ENCODE measurements at regions not wholly inside any gene's neighbourhood (a gene's known extent, or its start where the extent isn't known, plus 50 kb on each side); places are given as distances from the start of the nearest gene placed in this dataset.

GRCh38 chr15:61527836-61528580 lies 298.9 kb upstream of the RORA start:
- DNase-seq, result no peak

DNA sequence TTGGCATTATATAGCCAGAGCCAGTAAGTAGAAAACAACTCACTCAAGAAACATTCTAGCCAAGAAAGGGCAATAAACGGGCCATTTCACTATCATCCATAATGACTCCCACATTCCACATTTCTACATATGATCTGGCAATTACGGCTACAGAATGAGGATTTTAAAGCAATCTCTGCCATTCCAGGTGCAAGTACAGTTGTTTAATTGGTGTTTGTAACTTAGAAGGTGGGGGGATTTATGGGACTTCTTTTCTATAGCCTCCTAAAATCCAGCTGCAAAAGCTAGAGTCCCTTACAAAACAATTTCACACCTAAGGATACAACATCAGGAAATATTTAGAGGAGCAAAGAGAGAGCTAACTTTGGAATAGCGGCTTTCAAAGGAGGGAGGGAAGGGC lies 295.4 kb upstream of the RORA start:
- no peak for DNase-seq

GRCh38 chr15:61524086-61524485 lies 295.0 kb upstream of the RORA start:
- DNase-seq, result no peak

DNA sequence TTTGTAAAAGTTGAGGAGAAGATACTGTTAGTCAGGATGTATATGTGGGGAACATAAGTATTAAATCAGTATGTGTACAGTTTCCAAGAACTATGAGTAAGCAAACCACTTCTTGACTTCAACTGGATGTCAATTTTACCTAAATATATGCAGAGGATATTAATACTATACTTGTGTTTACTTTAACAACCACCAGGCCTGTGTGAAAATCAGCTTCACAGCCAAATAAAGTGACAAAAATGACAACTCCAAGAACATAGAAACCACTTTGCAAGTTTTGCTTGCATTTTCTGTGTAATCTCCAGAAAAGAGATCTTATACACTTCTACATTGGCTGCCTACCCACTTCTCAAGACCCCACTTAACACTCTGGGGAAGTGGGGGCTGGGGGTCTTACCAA lies 293.3 kb upstream of the RORA start:
- no peak for DNase-seq

GRCh38 chr15:61521953-61522352 lies 292.9 kb upstream of the RORA start:
- DNase-seq, result no peak

- DNase-seq, result no peak
Observed at GRCh38 chr15:61519296-61519695, 290.2 kb upstream of the RORA start.

DNA sequence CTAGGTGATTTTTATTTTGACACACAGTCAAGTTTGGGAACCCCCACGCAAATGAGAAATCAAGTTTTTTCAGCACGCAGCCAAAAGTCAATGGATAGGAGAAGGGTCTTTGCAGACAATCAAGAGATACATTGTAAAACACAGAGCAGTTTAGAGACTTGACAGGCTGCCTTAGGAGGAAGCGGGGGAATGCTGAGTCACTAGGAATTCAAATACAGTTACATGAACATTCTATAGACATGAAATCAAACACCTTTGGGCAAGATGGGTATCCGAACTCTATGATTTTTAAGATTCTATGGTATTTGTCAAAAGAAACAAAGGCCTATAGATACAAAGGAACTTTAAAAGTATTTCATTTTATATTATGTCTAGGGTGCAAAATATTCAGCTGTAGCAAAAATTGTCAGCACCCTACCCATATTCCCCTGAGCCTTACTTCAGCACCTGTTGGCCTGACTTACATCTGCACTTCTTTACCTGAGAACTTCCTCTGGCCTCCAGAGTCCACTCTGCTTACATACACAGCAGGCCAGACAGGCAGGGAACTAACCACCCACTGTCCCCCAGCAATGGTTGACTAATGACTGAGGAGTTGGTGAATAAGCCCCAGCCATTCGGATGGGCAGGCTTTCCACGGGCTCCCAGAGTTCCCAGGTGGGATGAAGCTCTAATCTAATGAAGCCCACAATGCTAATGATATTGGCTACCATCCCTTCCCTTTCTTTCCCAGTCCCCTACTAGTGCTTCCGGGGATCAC lies 289.3 kb upstream of the RORA start:
- DNase-seq, result no peak

DNA sequence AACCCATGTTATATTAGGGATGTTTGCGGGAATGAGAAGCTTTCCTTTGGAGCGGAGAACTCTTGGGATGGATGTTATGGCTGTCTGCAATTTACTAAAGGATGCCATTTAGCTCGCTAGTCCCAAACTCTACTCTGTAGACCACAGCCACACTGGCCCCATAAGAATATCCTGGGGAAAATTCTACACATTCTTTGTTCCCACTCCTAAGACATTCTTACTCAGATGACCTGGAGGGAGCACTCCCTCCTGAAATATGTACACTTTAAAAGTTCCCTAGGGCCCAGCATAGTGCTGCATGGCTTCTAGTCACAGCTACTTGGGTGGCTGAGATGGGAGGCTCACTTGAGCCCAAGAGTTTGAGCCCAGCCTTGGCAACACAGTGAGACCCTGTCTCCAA lies 288.7 kb upstream of the RORA start:
- no peak for DNase-seq

- DNase-seq, result no peak
Observed at GRCh38 chr15:61517335-61517734, 288.2 kb upstream of the RORA start.

- no peak for DNase-seq
Observed at GRCh38 chr15:61511756-61512155, 282.7 kb upstream of the RORA start.

DNA sequence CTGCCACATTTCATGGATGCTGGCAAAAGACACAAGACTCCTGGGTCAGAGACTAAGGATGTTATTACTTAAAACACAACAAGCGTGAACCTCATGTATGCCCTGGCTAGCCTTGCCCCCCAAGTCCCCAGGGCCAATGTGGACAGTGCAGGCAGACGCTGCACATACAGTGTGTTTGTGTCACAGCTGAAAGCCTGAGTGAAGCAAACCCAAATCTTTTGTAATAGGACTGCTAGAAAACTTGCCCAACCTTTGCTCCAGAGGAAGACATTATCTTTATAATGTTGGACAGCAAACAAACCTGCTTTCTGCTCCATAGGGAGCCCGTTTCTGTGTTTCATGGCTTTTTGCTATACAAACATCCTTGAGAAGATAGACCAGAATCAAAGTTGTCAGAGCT lies 282.0 kb upstream of the RORA start:
- no peak for DNase-seq

- no peak for DNase-seq
Observed at GRCh38 chr15:61509327-61509840, 280.3 kb upstream of the RORA start.

- DNase-seq, result no peak
Observed at GRCh38 chr15:61503383-61503969, 274.4 kb upstream of the RORA start.

DNA sequence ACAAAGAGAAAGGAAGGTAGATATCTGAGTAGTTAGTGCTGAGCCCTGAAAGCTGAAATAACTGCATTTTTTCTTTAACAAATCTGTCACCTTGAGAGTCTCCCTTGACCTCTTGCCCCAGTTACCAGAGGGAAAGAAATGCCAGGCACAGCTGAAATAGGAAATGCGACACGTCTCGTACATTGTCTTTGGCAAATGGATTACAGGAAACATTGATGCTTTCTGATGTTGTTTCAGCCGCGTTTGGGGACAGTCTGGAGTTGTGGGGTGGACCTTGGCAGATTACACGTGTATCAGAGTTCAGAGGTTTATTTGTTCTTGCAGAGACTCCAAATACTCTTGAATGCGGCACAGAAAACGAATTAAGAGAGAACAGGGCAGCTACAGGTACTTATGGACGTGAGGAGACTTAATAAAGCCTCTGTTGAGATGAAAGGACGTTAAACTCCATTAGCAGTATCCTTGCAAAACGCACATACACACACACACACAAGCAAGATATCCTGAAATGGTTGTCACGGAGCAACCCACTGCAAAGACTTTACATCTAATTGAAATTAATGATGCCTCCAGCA lies 272.8 kb upstream of the RORA start:
- no peak for DNase-seq

GRCh38 chr15:61500951-61501620 lies 272.0 kb upstream of the RORA start:
- DNase-seq, result no peak

- DNase-seq, result no peak
Observed at GRCh38 chr15:61500523-61500922, 271.4 kb upstream of the RORA start.

DNA sequence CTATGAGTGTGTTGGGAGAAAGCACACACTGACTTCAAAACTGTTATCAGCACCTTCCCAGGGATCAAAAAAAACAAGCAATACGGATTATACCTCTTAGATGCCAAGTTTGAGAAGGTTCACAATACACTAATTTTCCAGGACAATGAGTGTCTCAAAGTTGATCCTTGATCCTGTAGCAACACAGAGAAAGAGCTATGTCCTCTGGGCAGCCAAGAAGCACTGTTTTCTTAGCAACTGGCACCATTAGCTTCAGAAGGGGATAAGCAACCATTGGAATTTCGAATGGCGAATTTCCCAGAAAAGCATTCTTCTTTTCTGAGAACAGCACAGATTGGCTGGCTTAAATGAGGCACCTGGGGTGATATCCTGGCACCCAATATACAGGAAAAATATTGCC lies 270.3 kb upstream of the RORA start:
- no peak for DNase-seq

DNA sequence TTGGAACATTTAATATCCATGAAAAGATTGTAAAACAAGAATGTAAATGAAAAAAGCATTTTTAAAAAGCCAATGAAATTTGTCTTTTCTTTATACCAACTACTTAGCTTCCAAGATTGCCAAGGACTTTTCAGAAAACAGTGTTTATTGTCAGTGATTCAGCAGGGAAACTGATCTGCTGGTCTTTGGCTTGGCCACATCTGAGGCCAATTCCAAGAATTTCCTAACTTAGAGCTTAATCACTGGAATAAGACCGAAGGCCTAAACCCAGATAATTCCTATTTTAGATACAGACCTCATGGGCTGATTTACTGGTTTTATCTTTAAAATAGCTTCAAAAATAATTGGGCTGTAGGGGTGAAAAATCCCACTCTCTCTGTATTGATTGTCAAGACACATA lies 260.5 kb upstream of the RORA start:
- DNase-seq, result no peak

DNA sequence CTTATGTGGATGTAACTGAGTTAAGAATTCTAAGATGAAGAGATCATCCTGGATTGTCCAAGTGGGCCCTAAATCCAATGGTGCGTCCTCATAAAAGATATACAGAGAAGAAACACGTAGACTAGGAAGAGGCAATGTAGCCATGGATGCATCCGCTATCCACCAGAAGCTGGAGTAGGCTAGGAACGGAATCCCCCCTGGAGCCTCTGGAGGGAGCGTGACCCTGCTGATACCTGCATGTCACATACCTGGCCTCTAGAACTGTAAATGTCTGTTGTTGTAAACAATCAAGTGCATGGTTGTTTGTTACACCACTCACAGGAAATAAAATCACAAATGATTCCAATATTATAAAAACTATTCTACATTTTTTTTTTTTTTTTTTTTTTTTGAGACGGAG lies 254.5 kb upstream of the RORA start:
- no peak for DNase-seq

DNA sequence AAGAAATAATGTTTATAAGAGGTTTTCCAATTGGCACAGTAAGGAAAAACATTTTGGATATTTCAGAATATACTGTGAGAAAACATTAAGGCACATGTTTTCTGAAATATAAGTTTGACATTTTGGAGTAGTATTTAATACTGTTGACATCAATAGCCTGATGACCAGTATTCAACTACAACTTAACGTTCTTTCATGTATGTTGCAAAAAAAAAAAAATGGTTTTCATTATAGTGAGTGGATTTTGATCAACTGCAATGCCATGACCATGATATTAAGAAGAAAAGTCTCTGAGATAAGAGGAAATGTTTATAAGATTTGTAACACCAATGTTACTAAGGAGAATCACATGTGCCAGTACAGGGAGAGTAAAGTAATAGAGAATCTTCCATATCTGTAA lies 252.8 kb upstream of the RORA start:
- DNase-seq, result no peak

DNA sequence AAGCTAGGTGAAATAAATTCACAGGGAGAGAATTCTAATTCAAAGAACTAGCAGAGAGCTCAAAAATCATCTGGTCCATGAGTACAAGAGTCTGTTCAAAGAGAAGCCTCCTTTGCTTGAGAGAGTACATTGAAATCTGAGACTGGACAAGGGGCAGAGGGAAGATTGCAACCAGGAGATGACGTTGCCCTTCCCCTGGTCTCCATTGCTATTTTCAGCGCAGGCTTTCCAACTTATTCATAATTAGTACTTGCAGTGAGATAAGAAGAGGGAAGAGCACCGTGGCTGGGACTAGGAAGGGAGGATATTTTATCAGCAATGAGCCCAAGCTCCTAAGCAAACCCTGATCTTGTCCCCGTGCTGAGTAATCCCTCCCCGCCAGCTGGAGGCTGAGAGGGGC lies 251.8 kb upstream of the RORA start:
- no peak for DNase-seq

- no peak for DNase-seq
Observed at GRCh38 chr15:61480295-61480694, 251.2 kb upstream of the RORA start.
